ENCODE measurements at regions not wholly inside any gene's neighbourhood (a gene's known extent, or its start where the extent isn't known, plus 50 kb on each side); places are given as distances from the start of the nearest gene placed in this dataset.

DNA sequence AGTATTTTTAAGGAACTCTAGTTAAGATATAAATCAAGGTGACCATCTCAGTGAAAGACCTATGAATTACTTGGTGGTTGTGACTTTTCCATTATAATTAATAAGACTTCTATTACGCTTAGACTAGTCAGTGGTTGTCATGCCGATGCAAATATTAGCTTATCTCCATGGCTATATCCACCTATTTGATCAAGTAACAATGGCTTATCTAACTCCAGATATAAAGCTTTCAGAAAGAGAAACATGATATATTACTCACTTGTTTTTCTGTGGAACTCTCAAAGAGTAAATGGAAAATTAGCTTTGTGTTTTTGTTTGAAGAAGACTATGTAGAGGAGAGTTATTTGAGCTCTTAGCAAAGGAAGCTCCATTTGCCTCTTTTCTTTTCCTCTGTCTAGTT, 323.8 kb upstream of the DCN start:
- TF ChIP-seq POLR2AphosphoS5 (IDR thresholded peaks at IDR 0.05) (no peak), POLR2A (IDR thresholded peaks at IDR 0.05) (no peak)
- TF ChIP-seq, protein P1, sequence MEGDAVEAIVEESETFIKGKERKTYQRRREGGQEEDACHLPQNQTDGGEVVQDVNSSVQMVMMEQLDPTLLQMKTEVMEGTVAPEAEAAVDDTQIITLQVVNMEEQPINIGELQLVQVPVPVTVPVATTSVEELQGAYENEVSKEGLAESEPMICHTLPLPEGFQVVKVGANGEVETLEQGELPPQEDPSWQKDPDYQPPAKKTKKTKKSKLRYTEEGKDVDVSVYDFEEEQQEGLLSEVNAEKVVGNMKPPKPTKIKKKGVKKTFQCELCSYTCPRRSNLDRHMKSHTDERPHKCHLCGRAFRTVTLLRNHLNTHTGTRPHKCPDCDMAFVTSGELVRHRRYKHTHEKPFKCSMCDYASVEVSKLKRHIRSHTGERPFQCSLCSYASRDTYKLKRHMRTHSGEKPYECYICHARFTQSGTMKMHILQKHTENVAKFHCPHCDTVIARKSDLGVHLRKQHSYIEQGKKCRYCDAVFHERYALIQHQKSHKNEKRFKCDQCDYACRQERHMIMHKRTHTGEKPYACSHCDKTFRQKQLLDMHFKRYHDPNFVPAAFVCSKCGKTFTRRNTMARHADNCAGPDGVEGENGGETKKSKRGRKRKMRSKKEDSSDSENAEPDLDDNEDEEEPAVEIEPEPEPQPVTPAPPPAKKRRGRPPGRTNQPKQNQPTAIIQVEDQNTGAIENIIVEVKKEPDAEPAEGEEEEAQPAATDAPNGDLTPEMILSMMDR (IDR thresholded peaks at IDR 0.05): no peak
